GM18873 (cell line): ENCODE measurements at regions not wholly inside any gene's neighbourhood (a gene's known extent, or its start where the extent isn't known, plus 50 kb on each side); places are given as distances from the start of the nearest gene placed in this dataset.
A peak's percentile ranks its signal among the peaks of the same experiment; 100 is the strongest.

Experiments used
- ATAC-seq: cut with Tn5 transposase; IDR thresholded peaks from one replicate; pipeline ENCODE4 v1.9.1; 2021; ENCODE audit warnings: mild to moderate bottlenecking, moderate library complexity, moderate number of reproducible peaks; ENCODE audit not compliant: unreplicated experiment, low FRiP score

DNA sequence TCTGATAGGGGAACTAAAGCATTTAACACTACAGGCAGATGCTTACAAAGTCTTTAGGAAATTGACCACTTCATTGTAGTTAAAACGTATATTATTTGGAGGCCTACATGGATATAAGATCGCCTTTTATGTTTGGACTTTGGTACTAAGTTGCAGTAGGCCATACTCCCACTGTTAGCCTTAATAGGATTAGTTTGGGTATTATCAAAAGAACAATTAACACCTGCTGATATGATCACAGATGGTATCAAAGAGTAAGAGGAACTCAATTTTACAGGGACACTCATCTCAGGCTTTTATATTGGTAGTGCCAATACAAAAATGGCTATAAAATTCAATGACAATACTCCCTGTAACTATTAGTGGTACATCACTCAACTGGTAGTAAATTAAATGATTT, 1183.0 kb downstream of the MAT2B start:
- ATAC-seq, result no peak

DNA sequence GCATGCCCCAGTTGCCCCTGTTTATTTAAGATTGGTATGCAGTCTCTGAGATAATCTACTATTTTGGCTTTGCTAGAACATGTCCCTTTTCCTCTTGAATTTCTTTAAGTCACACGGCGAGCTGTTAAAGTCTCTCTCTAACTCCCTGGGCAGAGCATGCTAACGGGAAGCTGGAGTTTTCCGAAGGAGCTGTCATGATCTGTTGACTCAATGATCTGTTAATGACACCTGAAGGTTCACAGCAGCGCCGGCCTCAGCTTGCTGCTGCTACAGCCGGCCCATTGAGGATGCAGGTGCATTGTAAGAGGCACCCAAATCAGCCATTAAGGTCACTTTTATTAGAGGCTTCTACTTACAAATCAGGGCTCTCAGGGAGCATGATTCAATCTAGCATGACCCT, 1203.4 kb downstream of the MAT2B start:
- no peak for ATAC-seq

GRCh38 chr5:164713682-164714081, 1208.3 kb downstream of the MAT2B start:
- ATAC-seq, result no peak

- ATAC-seq, result no peak
Observed at GRCh38 chr5:164721116-164721515, 1215.7 kb downstream of the MAT2B start.

DNA sequence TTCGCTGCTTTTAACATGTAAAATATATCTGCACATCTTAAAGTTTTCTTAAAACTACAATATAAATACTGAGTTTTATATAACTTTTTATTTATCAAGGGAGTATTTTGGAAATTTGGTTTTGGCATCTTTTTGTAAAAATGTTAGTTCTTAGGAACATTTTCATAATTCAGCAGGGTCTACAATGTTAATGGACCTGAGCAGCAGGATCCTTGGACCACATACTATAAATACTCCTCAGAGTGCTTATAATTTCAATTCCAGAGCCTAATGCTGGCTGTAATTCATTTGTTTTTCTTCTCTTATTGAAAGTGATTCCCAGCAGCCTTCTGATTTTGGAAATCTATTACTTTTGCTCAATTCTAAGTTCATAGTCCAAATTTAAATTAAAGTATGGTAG, 1216.2 kb downstream of the MAT2B start:
- no peak for ATAC-seq

GRCh38 chr5:164722702-164723101, 1217.3 kb downstream of the MAT2B start:
- no peak for ATAC-seq

GRCh38 chr5:164727012-164727411, 1221.6 kb downstream of the MAT2B start:
- ATAC-seq, result no peak

DNA sequence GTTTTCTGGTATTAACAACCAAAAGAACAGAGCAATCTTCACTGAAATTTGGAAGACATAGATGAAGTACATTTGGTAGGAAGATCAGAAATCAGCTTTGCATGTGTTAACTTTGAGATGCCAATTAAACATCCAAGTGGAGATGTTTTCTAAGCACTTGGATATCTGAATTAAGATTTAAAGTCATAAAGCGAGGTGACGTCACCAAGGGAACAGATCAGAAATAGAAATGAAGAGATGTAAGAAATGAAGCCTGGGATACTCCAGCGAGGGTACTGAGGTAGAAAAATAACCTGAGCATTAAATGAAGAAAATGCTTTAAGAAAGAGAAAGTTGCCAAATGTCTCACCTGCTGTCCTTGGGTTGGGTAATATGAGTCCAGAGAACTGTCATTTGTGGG, 1223.3 kb downstream of the MAT2B start:
- no peak for ATAC-seq

DNA sequence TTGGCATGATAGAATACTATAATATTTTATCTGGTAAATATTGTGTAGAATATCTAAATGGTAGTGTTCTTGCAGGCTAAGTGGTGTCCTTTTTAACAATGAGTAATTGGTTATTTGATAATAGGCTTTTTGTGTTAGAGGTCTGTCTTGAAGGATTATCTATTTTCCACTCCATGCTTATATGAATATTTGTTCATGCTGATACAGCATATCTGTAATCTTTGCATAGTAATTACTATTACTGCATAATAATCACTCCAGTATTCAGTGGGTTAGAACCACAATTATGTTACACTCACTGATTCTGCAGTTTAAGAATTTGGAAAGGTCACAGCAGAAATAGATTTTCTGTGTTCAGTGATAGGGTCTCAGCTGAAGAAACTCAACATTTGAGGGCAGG, 1229.9 kb downstream of the MAT2B start:
- no peak for ATAC-seq

DNA sequence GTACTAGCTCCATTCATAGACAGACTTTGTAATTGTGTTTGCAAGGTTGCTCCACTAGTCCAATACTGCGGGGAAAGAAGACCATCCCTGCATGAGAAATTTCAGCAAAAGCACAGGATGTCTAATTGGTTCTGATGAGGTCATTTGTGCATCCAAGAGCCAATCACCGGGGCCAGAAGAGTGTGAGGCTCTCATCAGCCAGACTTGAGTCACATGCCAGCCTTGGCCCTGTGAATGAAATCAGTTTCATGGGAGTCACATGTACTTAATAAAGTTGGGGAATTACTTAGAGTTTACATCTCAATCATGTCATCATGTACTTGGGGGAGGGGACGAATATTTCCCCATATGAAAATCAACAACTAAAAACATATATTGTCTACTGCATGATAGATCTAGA, 1236.0 kb downstream of the MAT2B start:
- no peak for ATAC-seq

GRCh38 chr5:164742025-164742424, 1236.6 kb downstream of the MAT2B start:
- ATAC-seq, result peak; percentile 88

DNA sequence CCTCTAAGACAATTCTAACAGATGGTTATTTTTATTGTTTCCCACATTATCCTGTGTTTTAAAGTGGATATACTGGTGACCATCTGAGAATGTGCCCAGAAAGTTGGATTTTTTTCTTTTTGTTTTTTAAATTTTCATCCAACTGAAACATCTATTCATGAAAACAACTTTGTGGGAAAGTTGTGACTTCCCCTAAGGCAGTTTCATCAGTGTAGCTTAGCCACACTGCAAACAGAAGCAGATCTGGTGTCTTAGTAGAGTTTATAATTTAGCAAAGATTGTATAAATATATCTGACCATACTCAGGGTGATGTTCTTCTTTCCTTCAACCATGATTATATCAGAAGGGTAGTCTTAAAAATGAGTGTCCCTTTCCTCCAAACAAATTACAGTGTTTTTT, 1241.3 kb downstream of the MAT2B start:
- no peak for ATAC-seq

DNA sequence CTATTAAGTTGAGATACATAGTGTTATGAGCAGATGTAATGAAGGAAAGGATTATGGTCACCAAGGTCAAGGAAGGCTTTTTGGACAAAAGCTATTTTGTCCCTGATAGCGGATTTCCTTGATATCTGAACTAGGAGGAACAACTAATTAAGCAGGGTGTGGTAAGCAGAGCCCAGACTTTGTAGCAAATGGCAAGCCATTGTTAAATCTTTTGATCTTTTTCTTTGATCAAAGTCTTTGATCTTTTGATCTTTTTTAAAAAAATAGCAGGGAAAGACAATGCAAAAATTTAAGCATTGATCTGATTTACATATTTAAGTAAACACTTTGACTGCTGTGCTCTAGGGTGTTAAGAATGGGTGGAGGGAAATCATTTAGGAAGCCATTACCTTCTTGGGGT, 1242.0 kb downstream of the MAT2B start:
- no peak for ATAC-seq

DNA sequence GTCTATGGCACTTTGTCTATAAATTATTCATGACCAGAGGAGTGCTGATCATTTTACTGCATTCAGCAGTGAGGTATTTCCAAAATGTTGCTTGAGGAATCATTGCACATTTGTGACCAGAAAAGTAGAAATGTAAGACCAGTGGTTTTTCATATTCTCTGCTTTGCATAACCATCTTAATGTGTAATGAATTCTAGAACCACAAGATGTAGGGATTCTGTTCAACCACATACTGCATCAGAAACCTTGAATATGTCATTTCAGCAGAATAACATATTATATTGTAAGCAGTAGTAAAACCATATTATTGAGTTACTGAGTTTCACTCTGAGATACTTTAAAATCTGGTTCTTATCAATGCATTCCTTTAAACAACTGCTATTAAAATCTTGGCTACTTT, 1243.4 kb downstream of the MAT2B start:
- peak; percentile 91 for ATAC-seq

GRCh38 chr5:164753434-164753833, 1248.0 kb downstream of the MAT2B start:
- ATAC-seq, result no peak

- no peak for ATAC-seq
Observed at GRCh38 chr5:164763206-164763605, 1257.8 kb downstream of the MAT2B start.

- ATAC-seq, result no peak
Observed at GRCh38 chr5:164772122-164772521, 1266.7 kb downstream of the MAT2B start.

DNA sequence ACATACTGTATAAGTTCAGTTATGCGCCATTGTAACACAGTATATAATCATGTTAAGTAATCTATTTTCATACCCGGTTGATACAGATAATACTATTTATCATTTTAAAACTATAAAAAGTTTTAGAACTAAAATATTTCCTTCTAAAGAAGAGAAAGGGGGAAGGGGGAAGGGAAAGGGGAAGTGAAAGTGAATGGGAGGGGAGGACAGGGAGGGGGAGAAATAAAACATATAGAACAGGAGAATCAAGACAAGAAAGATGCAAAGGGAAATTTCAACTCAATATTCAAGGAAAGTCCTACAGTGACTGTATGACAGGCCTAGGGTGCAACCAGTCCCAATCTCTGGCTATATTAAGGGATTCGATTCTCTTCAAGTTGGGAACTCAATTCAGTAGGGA, 1278.8 kb downstream of the MAT2B start:
- ATAC-seq, result no peak

DNA sequence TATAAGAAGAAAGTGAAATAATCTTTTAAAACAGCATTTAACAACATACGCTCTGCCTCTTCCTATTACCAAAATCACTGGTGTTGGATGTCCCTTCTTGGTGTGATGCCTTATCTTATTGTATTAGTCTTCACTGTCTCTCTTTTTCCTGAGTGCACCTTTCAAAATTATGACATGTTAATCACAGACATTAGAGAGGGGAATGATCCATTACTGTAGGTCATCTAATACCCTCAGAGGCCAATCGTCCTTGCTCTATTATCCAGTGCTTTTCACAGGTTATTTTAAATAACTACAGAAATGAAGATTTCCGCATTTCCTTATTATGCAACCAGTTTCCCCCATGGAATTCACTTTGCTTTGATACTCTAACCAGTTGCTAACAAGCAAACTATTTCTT, 1292.7 kb downstream of the MAT2B start:
- ATAC-seq, result no peak

DNA sequence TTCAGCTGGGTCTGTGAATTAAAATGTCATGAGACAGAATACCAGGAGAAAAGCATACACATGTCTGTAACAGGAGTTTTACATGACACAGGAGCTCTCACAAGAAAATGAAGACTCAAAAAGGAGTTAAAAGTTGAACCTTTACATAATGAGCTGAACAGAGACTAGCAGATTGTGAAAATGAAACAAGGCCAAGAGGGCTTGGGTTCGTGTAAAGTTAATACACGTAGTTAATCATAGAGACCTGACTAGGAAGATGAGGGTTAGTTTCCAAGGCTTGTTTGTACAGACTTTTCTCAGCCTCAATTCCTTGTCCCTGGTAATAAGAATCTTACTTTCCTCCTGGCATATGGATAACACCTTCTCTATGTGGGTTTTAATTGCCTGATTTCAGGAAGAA, 1294.0 kb downstream of the MAT2B start:
- no peak for ATAC-seq

- ATAC-seq, result no peak
Observed at GRCh38 chr5:164801910-164802309, 1296.5 kb downstream of the MAT2B start.

DNA sequence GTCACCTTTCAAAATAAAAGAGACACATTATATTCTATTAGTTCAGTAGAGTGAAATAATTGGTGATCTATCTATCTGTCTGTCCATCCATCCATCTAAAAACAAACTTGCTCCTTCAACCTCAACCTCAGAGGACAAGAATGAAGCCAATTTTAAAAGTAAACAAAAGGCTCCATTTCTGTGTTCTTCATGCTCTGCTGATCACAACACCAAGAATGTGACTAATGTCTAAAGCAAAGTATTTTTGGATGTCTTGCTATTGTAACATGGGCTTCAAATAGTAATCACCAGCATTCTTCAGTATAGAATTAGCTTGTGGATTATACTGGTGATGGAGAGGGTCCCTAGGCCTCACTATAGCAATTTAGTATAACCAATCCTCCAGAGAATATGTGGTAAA, 1304.4 kb downstream of the MAT2B start:
- ATAC-seq, result peak; percentile 82

GRCh38 chr5:164818445-164818844, 1313.0 kb downstream of the MAT2B start:
- no peak for ATAC-seq
